LNCaP clone FGC (cell line): ENCODE measurements at regions not wholly inside any gene's neighbourhood (a gene's known extent, or its start where the extent isn't known, plus 50 kb on each side); places are given as distances from the start of the nearest gene placed in this dataset.

Source experiments
- DNase-seq: peaks from one replicate; pipeline ENCODE4 v3.0.0-alpha.2; 2011; ENCODE audit warnings: low read depth
- H3K4me3 ChIP-seq: 2 replicates; pipeline ENCODE4 v1.5.1; 2011; ENCODE audit warnings: mild to moderate bottlenecking, low read depth, low read length, control low read depth
- CTCF ChIP-seq: IDR thresholded peaks from 2 replicates; pipeline ENCODE4 v1.5.1; 2012; ENCODE audit warnings: mild to moderate bottlenecking; ENCODE audit not compliant: control insufficient read depth, insufficient read depth; ENCODE audit errors: extremely low read depth

- no peak for TF ChIP-seq CTCF
- H3K4me3 ChIP-seq: no peak overlapping the region
- peak; percentile 63 for DNase-seq
These were observed 73.5 kb downstream of the GLUD2 start for GRCh38 chrX:121120690-121121605.

- H3K4me3 ChIP-seq: no peak overlapping the region
- no peak for DNase-seq
- no peak for TF ChIP-seq CTCF
These were observed 74.9 kb downstream of the GLUD2 start for GRCh38 chrX:121122332-121122731.

- no peak for TF ChIP-seq CTCF
- DNase-seq: no peak
- H3K4me3 ChIP-seq: no peak overlapping the region
These were observed 81.8 kb downstream of the GLUD2 start for GRCh38 chrX:121128925-121129877.

GRCh38 chrX:121132675-121133074, 85.3 kb downstream of the GLUD2 start:
- H3K4me3 ChIP-seq: no peak overlapping the region
- TF ChIP-seq CTCF: no peak
- no peak for DNase-seq

GRCh38 chrX:121135488-121136207, 88.2 kb downstream of the GLUD2 start:
- TF ChIP-seq CTCF: no peak
- no peak for DNase-seq
- H3K4me3 ChIP-seq: no peak overlapping the region

GRCh38 chrX:121146059-121146628, 98.7 kb downstream of the GLUD2 start:
- H3K4me3 ChIP-seq: no peak overlapping the region
- no peak for TF ChIP-seq CTCF
- no peak for DNase-seq
